ENCODE measurements at regions not wholly inside any gene's neighbourhood (a gene's known extent, or its start where the extent isn't known, plus 50 kb on each side); places are given as distances from the start of the nearest gene placed in this dataset.
A peak's percentile ranks its signal among the peaks of the same experiment; 100 is the strongest.

GRCh38 chr9:90428517-90428916 is 214.1 kb downstream of the DIRAS2 start:
- H3K9me3 Mint-ChIP-seq: no peaks in the 10 kb centered on the region
- TF ChIP-seq CTCF (IDR thresholded peaks at IDR 0.05; ENCODE audit: unreplicated experiment): no peak
- no peaks in the 10 kb centered on the region for H3K27me3 Mint-ChIP-seq (ENCODE audit: low read depth)
- no peak for DNase-seq (ENCODE audit: low spot score in 2 of 2, unreplicated experiment in 2 of 2)
- no peak overlapping the region for H3K4me3 Mint-ChIP-seq
- H3K36me3 Mint-ChIP-seq: no peaks in the 10 kb centered on the region
- H3K27ac Mint-ChIP-seq: no peak overlapping the region
- H3K4me1 Mint-ChIP-seq: peaks cover 20% of the 10 kb centered on the region

- Mint-ChIP-seq H3K27ac (peak overlapping the region; percentile 97), H3K4me1 (peaks cover 28% of the 10 kb centered on the region), H3K4me3 (peak overlapping the region; percentile 71), H3K36me3 (no peaks in the 10 kb centered on the region), H3K9me3 (no peaks in the 10 kb centered on the region), H3K27me3 (ENCODE audit: low read depth) (no peaks in the 10 kb centered on the region)
- no peak for TF ChIP-seq CTCF (IDR thresholded peaks at IDR 0.05; ENCODE audit: unreplicated experiment)
- DNase-seq (ENCODE audit: low spot score in 2 of 2, unreplicated experiment in 2 of 2): no peak
These were observed 209.7 kb downstream of the DIRAS2 start for GRCh38 chr9:90432951-90433350.

- no peak for TF ChIP-seq CTCF (IDR thresholded peaks at IDR 0.05; ENCODE audit: unreplicated experiment)
- peak; percentile 42 to 68 for DNase-seq (ENCODE audit: low spot score in 2 of 2, unreplicated experiment in 2 of 2)
- no peaks in the 10 kb centered on the region for H3K36me3 Mint-ChIP-seq
- peaks cover 28% of the 10 kb centered on the region for H3K4me1 Mint-ChIP-seq
- H3K27me3 Mint-ChIP-seq (ENCODE audit: low read depth): no peaks in the 10 kb centered on the region
- peak overlapping the region; percentile 71 for H3K4me3 Mint-ChIP-seq
- peak overlapping the region; percentile 97 for H3K27ac Mint-ChIP-seq
- H3K9me3 Mint-ChIP-seq: peaks cover 4% of the 10 kb centered on the region
These were observed 209.2 kb downstream of the DIRAS2 start for GRCh38 chr9:90433398-90433941.

- no peak for TF ChIP-seq CTCF (IDR thresholded peaks at IDR 0.05; ENCODE audit: unreplicated experiment)
- H3K36me3 Mint-ChIP-seq: no peaks in the 10 kb centered on the region
- no peak overlapping the region for H3K4me3 Mint-ChIP-seq
- H3K4me1 Mint-ChIP-seq: peaks cover 16% of the 10 kb centered on the region
- DNase-seq (ENCODE audit: low spot score in 2 of 2, unreplicated experiment in 2 of 2): no peak
- H3K27ac Mint-ChIP-seq: no peak overlapping the region
- peaks cover 20% of the 10 kb centered on the region for H3K9me3 Mint-ChIP-seq
- peaks cover 8% of the 10 kb centered on the region for H3K27me3 Mint-ChIP-seq (ENCODE audit: low read depth)
These were observed 200.8 kb downstream of the DIRAS2 start for GRCh38 chr9:90441814-90442213.

- TF ChIP-seq CTCF (IDR thresholded peaks at IDR 0.05; ENCODE audit: unreplicated experiment): no peak
- Mint-ChIP-seq H3K4me1 (peaks cover 16% of the 10 kb centered on the region), H3K27ac (no peak overlapping the region), H3K9me3 (peaks cover 26% of the 10 kb centered on the region), H3K36me3 (no peaks in the 10 kb centered on the region), H3K4me3 (no peak overlapping the region), H3K27me3 (ENCODE audit: low read depth) (peaks cover 8% of the 10 kb centered on the region)
- DNase-seq (ENCODE audit: low spot score in 2 of 2, unreplicated experiment in 2 of 2): no peak
These were observed 199.9 kb downstream of the DIRAS2 start for GRCh38 chr9:90442723-90443122.

Measured in mesothelial cell of epicardium (in vitro differentiated cells).